ELF-1 (cell line): ENCODE measurements at regions not wholly inside any gene's neighbourhood (a gene's known extent, or its start where the extent isn't known, plus 50 kb on each side); places are given as distances from the start of the nearest gene placed in this dataset.
"Not testable (repeated sequence)": the region's sequence is repeated elsewhere in the genome, so short reads cannot be mapped to it uniquely, and the experiment has no call there.

ENCODE experiments used
- DNase-seq: peaks from one replicate; pipeline ENCODE4 v3.0.0-alpha.2; 2016; ENCODE audit warnings: low read depth, low spot score

DNA sequence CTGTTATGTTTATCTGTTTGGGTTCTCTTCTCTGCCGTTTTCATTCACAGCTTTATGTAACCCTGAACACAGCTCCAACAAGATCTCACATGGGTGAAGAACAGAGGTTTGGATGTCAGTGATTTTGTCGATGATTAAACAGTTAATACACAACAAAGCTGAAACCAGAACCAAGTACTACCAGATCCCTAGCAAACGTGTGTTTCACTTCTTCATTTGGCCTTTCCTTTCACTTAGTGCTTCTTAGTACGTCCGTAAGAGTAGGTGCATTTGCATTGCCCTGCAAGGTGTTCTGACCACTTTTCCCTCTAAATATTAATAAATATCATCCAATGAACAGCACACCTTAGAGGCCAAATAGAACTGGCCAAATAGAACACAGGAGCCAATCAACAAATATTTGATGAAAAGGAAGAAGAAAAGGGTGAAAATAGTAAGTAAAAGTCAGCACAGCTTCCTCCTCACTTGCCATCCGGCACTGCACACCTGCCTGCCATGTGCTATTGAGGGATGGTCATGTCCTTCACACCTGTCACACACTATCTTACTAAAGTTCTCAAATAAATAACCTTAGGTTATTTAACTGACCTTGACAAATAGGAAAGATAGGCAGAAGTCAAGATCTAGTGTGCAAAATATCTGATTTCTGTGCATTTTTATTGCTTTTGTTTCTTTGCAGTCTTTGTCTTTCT, 252.6 kb upstream of the ANKRD30A start:
- no peak for DNase-seq

DNA sequence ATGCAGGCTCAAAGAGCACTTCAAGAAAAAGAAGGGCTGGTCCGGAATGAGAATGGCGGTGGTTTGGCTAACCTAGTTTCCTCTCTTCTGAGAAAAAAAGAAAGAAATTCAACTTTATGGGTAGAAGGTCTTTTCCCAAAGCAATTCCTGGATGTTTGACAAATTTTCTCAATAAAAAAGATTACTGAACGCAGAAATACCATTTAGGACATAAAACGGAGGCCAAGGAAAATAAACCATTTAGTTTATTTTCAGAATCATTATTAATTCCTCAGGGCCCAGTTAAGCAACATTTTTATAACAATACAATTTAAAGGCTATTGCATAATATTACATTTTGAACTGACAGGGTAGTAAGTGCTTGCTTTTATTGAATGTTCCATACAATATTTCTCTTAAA, 284.6 kb upstream of the ANKRD30A start:
- no peak for DNase-seq

DNA sequence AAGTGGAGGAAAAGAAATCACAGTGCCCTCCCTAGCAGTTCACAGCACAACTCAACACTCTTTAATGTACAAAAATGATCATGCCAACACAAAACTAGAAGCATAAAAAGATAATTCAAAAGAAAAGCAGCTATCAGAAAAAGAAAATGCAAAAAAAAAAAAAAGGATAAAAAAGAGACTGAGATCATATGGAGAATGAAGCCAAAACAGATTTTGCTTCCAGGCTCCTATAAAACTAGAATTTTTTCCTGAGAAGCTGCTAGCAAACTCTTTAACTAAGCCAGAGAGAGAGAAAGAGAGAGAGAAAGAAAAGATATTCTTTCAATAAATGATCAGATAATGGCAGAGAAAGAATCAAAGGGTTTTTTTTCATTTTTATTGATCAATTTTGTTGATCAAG, 288.0 kb upstream of the ANKRD30A start:
- DNase-seq, result no peak

DNA sequence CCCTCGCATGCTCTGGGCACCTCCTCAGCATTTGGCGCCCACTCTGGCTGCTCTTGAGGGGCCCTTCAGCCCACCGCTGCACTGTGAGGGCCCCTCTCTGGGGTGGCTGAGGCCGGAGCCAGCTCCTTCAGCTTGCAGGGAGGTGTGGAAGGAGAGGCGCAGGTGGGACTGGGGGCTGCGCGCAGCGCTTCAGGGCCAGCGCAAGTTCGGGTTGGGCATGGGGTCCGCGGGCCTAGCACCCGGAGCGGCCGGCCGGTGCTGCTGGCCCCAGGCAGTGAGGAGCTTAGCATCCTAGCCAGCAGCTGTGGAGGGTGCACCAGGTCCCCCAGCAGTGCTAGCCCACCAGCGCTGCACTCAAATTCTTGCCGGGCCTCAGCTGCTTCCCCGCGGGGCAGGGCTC, 305.6 kb upstream of the ANKRD30A start:
- DNase-seq, result no peak

DNA sequence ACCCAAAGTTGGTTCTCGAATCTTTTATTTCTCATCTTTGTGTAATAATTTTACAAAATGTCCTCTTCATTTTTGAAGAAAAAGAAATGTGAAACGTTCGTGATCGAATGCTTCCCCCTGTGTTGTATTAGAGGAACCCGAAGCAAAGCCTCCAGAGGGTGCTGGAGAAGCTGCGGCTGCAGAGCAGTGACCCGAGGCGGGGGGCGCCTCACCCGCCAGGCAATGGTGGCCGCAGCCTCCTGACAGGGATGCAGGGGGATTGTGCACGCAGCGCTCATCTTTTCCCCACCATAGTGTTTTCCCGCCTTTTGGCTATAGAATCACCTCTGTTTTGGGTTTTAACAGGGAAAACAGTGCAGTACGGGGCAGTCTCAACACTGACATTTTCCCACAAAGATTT, 307.5 kb upstream of the ANKRD30A start:
- DNase-seq, result peak; percentile 1

DNA sequence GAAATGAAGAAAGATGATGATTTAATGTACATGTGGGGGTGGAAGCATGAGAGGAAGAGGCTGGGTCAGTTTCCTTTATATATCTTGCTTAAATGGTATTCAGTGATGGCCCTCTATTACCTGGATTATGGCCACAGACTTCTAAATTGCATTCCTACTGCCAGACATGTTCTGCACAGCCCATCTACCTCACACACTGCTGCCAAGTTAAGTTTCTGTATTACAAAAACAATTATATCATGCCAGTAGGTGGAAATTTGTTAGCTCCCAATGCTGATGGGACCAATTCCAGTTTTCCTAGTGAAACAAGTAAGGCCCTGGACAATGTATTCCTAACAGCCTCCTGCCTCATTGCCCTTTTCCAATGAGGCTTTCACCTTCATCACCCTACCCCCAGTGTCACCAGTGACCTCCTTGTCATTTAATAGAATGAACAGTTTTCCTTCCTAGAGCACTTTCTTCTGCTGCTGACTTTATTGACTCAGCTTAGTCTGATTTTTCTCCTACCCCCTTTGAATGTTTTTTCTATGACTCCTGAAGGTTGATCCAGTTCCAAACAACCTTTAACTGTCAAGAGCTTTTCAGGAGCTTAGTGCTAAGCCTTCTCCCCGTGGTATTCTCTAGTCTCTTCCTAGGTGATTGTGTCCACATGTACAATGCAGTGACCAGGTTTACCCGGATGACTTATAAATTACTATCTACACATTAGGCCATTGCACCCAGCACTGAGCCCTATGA, 316.6 kb upstream of the ANKRD30A start:
- no peak for DNase-seq

DNA sequence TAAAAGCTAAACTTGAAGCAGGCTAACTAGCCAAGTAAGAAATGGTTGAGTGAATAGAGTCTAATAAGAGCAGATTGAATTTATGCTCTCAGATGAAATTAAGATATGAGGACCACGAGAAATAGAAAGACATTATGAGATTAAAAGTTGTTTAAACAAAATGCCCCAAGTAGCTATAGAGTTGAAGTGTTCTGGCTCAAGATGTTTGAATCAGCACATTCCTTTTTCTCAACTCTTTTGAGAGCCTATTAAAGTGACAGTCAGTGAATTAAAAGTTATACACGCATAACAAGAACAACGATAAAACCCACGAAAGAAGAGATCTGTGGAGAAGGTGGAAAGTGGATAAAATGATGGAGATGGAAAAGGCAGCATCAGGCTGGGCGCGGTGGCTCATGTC, 322.2 kb upstream of the ANKRD30A start:
- DNase-seq, result no peak

DNA sequence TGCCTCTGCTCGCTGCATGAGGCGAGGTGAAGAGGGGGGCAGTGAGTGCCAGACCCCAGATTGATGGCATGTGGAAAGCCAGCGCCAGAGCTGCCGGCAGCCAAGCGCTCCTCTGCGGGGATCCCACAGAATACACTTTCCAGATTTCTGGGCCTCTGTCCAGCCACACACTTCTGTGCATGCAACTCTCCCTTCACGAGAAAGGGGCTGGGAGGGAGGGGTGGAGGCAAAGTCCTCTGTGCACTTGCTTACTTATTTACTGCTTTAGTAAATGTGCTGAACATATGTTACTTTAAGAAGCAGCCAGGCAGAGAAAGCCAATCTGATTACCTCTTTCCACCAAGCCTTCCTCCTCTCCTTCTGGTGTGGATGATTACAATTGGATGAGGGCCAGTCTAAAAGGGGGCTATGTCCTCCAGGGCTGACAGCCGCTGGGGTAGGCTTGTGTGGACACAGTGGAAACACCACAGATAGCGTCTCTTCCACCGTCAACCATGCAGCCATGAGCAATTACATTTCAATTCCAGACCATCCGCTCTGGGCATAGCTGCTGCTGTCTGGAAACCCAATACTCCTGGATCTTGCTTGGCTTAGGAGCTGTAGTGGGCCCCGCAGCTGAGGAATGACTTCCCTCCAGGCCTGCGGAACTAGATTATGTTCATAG, 322.8 kb upstream of the ANKRD30A start:
- peak; percentile 11 for DNase-seq

DNA sequence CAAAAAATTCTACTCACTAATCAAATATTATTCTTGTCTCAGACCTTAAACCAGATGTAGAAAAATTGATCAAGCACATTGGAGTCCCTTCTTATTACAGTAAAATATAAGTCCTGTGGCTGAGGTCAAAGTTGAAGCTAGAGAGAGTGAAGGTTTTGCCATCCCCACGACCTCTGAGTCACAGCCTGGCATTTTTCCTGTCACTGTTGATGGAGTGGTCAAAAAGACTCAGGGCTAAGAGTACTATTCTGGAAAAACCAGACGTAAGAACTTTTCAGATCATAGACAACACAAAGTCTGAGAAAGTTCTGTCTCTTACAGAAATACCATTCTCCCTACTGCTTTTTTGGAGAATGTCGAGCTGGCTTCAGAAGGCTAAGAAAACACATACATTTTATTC, 323.7 kb upstream of the ANKRD30A start:
- peak; percentile 6 for DNase-seq

DNA sequence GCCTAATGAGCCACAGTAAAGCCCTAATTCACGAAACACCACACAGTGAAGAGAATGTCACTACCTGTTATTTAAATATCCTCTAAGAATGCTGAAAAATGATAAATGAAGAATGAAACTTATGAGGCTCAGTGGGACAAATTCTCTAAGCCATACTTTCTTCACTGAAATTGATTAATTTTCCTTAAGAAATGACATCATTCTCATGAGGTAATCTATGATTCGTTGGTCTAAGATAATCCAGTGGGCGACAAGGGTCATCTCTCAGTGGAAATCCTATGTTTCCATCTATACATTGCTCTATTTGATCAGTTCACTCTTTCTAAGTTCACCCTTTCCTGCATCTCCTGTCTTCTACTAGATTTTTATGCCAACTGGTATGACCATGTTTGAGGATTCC, 330.4 kb upstream of the ANKRD30A start:
- no peak for DNase-seq

DNA sequence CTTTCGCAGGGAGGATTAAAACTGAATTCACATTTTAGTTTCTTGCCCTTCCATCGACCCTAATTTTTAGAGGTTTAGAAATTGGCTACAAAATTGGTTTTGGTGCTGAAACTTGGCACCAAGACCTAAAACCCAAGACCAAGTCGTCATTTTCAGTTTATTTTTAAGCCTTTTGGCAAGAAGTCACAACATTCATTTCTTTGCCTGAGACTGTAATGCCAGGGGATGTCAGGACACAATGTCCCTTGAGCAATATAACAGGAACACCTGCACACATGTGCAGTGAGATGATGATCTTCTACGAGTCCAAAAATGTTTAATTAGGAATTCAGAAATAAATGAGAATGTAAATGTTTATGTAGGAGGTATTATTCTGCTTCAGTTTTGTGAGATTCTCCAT, 335.4 kb upstream of the ANKRD30A start:
- DNase-seq, result no peak

DNA sequence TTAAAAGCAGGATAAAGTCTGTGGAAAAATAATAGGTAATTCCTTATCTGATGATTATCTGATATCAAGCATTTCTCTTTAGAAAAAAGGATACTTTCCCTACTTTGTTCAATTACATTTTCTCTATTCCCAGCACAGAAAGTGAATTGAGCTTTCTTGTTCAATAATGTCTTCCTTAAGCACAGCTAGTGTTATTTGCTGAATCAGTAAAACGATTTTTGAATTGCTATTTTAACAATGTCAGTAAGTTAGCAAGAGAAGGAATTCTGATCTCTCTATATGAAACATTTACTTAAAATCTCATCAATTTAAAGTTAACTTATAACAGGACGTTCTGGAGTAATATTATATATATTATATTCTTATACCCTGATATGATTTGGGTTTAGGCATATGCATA, 337.2 kb upstream of the ANKRD30A start:
- DNase-seq, result no peak

DNA sequence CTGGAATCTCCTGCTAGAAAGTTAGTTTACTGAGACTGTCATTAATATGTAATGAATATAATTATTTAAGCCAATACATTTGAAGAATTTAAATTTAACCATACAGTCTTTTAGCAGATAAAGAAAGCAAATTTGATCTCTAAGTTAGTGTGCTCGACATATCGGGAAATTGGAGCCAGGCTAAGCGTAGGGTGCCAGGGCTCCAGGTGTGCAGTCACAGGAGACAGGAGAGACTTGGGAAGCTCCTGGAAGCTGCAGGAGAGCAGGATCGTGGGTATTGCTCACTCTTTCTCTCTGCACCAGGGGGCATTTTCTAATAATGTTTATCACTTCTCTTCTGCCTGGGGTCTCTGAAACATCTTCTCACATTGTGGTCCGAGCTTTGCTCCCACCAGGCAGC, 342.0 kb upstream of the ANKRD30A start:
- DNase-seq, result no peak

DNA sequence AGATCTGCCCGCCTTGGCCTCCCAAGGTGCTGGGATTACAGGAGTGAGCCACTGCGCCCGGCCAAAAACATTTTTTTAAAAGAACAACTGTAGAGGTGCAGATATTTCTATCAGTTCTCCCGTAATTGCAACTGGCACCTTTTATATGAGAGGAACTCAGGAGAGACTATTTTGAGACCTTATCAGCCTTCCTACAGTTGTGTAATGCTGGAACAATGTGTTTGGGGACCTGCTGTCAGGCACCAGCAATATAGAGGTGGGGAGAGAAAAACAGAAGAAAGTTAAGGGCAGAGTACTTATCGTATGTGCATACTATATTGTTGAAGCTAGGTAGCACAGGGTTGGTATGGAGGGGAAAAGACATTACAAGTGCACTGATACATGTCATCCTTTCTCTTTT, 343.8 kb upstream of the ANKRD30A start:
- DNase-seq, result no peak

DNA sequence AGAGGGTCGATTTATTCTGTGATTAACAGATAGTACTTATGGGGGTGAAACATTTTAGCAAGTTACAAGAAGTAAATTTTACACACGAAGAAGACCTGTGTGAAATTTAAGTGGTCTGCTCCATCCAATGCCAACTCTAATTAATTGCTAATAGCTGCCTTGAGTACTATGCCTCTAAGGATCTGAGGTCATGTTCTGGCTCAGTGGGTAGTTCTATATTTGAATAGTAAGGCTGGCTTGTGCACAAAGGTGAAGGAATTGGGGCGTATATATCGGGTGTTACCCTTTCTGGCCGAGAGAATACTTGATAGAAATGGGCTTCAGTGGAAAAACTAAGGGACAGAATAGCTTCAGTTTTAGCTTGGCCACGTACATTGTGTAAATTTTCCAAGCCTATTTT, 345.2 kb upstream of the ANKRD30A start:
- DNase-seq, result no peak

DNA sequence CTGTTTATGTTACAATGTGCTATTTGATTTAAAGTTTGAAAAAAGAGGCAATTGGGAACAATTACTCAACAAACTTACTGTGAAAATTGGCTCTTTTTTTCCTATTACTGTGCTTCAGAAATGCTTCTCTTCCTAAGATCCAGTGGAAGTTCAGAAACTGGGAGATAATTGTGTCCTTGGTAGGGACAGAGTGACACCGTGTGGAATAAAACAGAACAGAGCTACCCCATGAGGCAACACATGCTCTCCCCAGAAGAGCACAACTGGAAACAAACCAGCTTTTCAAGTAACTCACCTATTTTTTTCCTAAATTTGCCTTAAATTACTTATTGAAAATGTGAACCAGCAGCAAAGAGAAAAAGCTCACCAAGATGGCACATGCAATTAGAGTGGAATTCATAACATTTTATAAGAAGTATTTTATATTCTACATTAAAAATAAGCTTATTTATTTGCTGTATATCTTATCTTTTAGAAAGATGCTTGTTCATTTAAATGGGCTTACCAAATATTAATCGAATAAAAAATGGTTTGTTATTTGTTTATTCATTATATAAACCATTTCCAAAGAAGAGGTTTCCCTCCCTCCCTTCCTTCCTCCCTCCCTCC, 346.1 kb upstream of the ANKRD30A start:
- peak; percentile 65 for DNase-seq

DNA sequence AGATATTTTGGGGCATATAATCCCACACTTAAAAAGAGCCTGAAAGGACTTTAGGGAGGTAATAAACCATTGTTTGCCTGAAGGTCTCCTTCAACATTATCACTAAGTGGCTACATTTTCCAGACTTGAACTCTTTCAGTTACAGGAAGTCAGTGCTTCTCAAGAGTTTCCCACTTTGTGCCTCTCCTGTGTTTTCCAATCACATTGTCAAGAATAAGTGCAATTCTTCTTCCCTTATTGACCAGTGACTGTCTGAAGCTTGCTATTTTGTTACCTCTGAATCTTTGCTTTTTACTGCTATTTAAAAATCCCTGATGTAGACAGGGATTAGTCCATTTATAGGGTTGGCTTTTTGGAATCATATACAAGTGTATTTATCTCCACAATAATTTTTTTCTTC, 346.7 kb upstream of the ANKRD30A start:
- DNase-seq, result no peak

DNA sequence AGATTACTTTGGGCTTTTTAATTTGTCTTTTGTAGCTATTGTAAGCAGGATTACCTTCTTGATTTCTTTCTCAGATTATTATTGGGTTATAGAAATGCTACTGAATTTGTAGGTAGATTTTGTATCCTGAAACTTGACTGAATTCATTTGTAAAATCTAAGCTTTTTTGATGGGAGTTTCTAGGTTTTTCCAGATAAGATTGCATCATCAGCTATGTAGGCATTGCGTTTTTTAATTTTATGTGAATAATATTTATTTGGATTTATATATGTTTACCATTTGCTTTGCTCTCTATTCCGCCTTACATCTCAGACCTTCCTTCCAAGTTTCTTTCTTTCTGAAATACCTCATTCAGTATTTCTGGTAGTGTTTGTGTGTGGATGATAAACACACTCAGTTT, 351.7 kb upstream of the ANKRD30A start:
- no peak for DNase-seq

DNA sequence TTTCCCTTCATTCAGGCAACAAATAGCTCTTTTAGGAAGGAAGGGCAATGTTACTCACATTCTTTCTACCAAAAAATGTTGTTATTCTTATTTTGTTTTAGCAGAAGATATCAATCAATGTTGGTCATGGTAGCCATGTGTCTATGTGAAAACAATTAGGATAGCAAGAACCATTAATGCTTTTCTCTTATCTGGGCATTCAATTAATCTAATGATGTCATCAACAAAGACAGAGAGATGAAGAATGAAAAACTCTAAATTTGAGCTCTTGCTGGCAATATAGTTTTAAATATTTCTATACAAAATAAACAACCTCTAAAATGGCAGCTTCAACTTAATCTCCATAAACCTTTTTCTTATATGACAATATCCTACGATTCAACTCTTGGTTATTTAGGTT, 353.7 kb upstream of the ANKRD30A start:
- no peak for DNase-seq

DNA sequence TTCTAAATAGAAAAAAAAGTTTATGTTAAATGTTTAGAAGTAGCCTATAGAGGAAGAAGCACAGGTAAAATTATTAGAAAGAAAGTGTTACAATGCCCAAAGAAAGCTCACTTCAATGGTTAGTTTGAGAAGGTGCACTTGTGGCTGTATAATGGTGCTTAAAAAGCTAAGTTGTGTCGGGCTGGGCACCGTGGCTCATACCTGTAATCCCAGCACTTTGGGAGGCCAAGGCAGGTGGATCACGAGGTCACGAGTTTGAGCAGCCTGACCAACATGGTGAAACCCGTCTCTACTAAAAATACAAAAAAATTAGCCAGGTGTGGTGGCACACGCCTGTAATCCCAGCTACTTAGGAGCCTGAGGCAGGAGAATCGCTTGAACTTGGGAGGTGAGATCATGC, 355.7 kb upstream of the ANKRD30A start:
- not testable (repeated sequence) for DNase-seq

DNA sequence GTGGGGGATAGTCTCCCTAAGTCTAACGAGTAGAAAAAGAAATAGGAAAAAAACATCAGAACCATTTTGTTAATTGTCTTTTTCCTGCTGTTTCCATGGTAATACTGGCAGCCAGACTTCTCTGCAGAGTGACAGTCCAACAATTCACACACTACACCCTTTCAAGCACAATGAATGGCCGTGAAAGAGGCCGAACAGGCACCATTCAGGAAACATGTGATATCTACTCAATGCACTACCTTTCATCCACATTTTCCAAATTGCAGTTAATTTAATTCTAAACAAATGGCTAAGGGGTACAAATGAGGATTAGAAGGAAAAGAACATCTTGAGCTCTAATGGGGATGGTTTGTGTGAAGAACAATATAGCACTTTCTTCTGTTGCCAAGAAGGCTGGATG, 358.5 kb upstream of the ANKRD30A start:
- DNase-seq, result no peak

DNA sequence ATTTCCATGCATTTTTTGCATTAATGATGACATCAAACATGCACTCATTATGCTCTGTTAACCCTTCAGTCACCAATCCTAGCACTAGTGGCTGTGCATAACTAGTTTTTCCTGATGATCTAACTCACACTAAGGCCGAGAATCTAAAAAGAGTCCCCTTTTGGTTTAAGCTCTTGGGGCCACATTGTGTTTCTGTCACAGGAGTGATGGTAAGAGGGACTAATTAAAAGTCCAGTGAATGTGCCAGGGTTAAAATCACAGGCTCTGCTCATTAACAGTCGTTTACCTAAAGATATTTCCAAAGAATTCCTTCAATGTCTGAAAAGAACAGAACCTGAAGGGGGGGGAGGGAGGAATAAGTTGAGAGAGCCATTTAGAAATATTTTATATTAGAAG, 359.0 kb upstream of the ANKRD30A start:
- no peak for DNase-seq
